ENCODE measurements at regions not wholly inside any gene's neighbourhood (a gene's known extent, or its start where the extent isn't known, plus 50 kb on each side); places are given as distances from the start of the nearest gene placed in this dataset.

- Histone ChIP-seq H3K9me2 (no peaks in the 10 kb centered on the region), H3K4me1 (ENCODE audit: control insufficient read depth in 1 of 2, insufficient read depth in 2 of 2, low read depth in 1 of 2, low read length in 1 of 2) (no peaks in the 10 kb centered on the region; a peak in 1 of 4 replicates), H3K27ac (ENCODE audit: low read depth in 2 of 2, low read length in 1 of 2) (no peak overlapping the region), H3K9ac (no peak overlapping the region), H3K36me3 (replicated peaks in 1 of 2; ENCODE audit: control insufficient read depth in 1 of 2, insufficient read depth in 2 of 2, low read length in 1 of 2) (no peaks in the 10 kb centered on the region), H4K20me1 (ENCODE audit: insufficient read depth) (no peaks in the 10 kb centered on the region), H3K79me2 (ENCODE audit: insufficient read depth) (no peaks in the 10 kb centered on the region), H3F3A (replicated peaks; ENCODE audit: insufficient read depth) (peaks cover 4% of the 10 kb centered on the region), H2AFZ (ENCODE audit: low read depth) (no peak overlapping the region), H3K9me3 (no peaks in the 10 kb centered on the region; the same call in 1 of the 2 replicates), H3K4me3 (ENCODE audit: low read depth in 2 of 2, low read length in 1 of 2) (no peak overlapping the region), H3K4me2 (no peak overlapping the region), H3K27me3 (ENCODE audit: insufficient read depth) (peaks cover 21% of the 10 kb centered on the region; the same call in 1 of the 2 replicates)
- POLR2A ChIA-PET, result no interaction called here
- 9% methylated on average over 5 of the region's 5 CpGs for WGBS (ENCODE audit: low lambda C conversion rate)
- CTCF ChIA-PET, result interaction anchor here (1.8 to 7.6 kb wide), 2 partner anchors 16 to 344 kb away, joined by 7 to 92 read pairs; partner anchors contain the start of gene SNX18
- TF ChIP-seq TCF12 (IDR thresholded peaks at IDR 0.05) (no peak), MAX (IDR thresholded peaks at IDR 0.05; ENCODE audit: low read depth) (no peak), RXRA (IDR thresholded peaks at IDR 0.05; ENCODE audit: borderline replicate concordance, low read depth) (no peak), REST (IDR thresholded peaks at IDR 0.05; ENCODE audit: low read depth, low read length) (no peak), RAD21 (IDR thresholded peaks at IDR 0.05; ENCODE audit: low read length) (no peak), NFIC (IDR thresholded peaks at IDR 0.05; ENCODE audit: borderline replicate concordance) (no peak), MXI1 (IDR thresholded peaks at IDR 0.05; ENCODE audit: low read depth, low read length) (no peak), ELF1 (IDR thresholded peaks at IDR 0.05) (no peak), RFX5 (IDR thresholded peaks at IDR 0.05; ENCODE audit: low read length) (no peak), NRF1 (IDR thresholded peaks at IDR 0.05; ENCODE audit: low read depth, low read length) (no peak), EP300 (IDR thresholded peaks at IDR 0.05; ENCODE audit: borderline replicate concordance in 1 of 2, low read depth in 1 of 2, low read length in 1 of 2) (no peak), YY1 (IDR thresholded peaks at IDR 0.05; ENCODE audit: low read depth) (no peak), USF1 (IDR thresholded peaks at IDR 0.05; ENCODE audit: borderline replicate concordance, low read depth) (no peak)
- TF ChIP-seq, protein P1, sequence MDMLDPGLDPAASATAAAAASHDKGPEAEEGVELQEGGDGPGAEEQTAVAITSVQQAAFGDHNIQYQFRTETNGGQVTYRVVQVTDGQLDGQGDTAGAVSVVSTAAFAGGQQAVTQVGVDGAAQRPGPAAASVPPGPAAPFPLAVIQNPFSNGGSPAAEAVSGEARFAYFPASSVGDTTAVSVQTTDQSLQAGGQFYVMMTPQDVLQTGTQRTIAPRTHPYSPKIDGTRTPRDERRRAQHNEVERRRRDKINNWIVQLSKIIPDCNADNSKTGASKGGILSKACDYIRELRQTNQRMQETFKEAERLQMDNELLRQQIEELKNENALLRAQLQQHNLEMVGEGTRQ (IDR thresholded peaks at IDR 0.05; ENCODE audit: borderline replicate concordance, low read depth, low read length), result no peak
- DNase-seq, result no peak
Observed at GRCh38 chr5:54861212-54861894, 124.0 kb downstream of the ESM1 start.

All from SK-N-SH (cell line).